RCC 7860 (cell line): ENCODE measurements at regions not wholly inside any gene's neighbourhood (a gene's known extent, or its start where the extent isn't known, plus 50 kb on each side); places are given as distances from the start of the nearest gene placed in this dataset.
"Not testable (repeated sequence)": the region's sequence is repeated elsewhere in the genome, so short reads cannot be mapped to it uniquely, and the experiment has no call there.

Experiments
- DNase-seq: peaks from one replicate; pipeline ENCODE4 v3.0.0-alpha.2; 2015; ENCODE audit warnings: low spot score
- FAIRE-seq: peaks from 2 replicates; lab custom pipeline; 2012; peaks lifted over from hg19 to GRCh38; lab: Jason Lieb, UNC

- DNase-seq (no peak), FAIRE-seq (no peak)
Measured at GRCh38 chr5:100641833-100642232, 106.7 kb downstream of the FAM174A start.

DNA sequence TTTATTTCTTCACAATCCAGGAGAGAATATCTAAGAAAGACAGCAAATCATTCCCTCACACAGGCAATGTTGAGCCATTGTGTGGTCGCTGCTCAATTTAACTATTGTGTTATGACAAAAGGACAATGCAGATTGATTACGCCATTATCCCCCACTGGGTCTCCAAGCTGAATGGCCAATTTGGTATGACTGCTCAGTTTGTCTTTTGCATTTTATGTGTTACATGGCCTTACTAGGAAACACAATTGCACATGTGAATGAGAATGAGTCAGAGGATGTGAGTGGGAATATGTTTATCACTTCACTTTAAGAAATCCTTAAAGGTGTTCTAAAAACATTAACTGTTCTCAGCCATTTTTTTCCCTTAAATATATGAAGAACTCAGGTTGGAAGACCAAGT is 108.3 kb downstream of the FAM174A start:
- FAIRE-seq (no peak), DNase-seq (no peak)

DNA sequence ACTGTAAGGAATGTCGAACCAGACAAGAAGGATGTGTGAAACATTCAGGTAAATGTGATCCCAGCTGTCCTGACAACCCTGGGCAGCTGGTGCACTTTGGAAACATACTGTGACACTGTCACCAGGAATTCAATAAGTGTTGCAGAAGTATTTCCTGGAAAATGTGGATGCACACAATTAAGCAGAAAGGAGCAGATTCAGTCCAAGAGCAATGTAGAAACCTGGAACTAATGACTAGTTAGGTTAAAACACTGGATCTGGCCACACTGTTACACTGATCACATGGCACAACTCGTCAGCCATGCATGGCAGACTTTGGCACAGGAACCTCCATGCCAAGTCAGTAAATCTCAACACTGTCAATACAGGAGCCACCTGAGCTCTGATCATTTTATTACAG is 109.0 kb downstream of the FAM174A start:
- FAIRE-seq (no peak), DNase-seq (no peak)

DNA sequence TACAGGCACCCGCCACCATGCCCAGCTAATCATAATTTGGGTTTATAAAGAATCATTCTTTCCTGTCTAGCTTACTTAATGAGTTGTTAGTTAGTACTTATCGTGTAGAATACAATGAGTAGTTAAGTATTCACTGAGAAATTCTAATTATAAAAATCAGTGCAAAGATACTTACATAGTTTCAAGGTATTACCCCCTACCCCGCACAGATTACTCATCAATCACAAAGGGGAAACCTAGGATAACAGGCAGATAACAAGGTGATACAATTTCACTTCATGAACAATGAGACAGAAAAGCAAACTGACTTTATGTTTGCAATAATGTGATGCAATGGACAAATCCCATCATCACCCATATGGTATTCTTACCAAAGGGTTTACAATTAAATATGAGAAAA is 109.6 kb downstream of the FAM174A start:
- DNase-seq (no peak), FAIRE-seq (no peak)

DNA sequence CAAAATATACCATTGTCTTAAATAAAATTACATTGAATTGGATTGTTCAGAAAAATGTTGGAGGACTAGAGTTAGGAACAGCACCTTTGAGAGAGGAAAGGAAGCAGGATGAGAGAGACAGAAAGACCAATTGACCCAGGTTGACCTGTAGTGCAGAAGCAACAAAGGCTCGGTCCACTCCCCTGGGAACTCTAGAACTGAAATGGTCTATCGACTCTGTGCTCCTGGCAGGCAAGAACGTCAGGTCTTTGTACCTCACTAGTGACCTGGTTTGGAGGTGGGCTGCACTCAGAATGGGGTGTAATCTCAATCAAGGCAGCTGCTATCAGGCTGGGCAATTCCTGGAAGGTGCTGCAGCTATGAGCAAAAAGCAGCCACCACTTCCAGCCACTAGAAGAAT is 110.8 kb downstream of the FAM174A start:
- no peak for FAIRE-seq
- DNase-seq: no peak

DNA sequence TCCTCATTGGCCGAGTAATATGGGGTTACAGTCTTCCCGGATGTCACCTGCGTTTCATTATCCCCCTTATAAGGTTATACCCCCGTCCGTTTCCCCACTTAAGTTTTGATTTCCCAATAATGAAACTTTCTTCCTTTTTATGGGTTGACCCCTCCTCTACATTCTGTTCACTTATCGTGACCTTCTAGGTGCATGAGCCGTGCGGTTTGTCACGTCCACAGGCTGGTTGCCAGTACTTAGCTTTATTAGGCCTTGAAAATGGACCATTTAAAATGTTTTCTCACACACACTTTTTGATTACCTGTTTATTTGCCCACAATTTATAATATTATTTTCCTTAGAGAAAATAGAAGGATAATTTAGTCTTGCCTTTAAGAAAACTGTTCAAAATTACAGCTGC is 111.5 kb downstream of the FAM174A start:
- DNase-seq: no peak
- no peak for FAIRE-seq

DNA sequence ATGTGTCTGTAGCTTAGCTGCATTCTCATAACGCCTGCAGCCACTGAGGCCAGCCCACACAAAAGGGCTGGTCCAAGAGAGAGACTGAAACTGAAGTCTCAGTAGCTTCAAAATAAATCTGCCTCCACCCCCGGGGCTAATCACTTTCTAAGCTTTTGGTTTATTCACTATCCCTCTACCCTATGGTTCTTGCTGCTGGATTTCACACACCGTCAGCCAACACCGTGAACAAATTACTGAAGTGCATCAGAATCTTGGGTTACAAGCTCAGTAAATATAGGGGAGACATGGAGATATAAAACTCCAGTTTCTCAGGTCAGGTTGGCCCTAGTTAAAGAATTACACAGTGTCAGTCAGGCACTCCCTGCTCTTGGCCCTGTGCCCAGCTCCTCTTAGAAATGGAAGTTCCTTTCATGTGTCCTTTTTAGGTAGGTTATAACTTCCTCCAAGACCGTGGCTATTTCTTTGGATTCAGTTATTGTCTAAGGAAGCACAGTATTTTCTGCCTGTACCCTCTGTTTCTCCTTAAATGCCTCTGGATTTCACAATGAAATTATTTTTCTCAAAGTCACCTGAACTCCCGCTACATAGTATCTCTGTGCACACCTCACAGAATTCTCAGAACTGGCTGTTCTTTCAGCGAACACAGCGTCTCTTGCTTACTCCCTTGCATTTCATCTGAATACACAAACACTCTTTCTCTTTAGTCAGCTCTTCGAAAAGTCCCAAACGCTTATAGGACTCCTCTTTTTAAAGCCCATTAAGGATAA is 112.5 kb downstream of the FAM174A start:
- FAIRE-seq: no peak
- peak; percentile 15 for DNase-seq

DNA sequence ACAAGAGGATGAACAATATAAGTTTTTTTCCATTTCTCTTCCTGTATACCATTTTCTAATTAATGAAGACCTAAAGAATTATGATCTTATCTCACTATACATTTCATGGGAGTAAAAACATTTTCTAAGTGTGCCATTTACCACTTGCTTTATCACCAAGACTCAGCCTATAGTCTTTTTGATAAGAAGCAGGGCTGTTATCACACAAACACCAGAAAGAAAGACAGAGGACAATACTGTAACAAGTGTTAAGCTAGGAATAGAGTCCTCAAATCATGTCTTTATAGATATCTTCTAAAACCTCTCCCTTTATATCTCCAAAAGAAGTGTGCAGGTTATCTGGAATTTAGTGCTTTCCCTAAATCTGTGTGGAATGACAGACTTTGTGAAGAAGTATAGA is 119.7 kb downstream of the FAM174A start:
- DNase-seq (no peak), FAIRE-seq (no peak)

- FAIRE-seq, DNase-seq: not testable (repeated sequence)
Measured at GRCh38 chr5:100656771-100657170, 121.6 kb downstream of the FAM174A start.

GRCh38 chr5:100659080-100659795 is 124.1 kb downstream of the FAM174A start:
- DNase-seq: no peak
- no peak for FAIRE-seq

DNA sequence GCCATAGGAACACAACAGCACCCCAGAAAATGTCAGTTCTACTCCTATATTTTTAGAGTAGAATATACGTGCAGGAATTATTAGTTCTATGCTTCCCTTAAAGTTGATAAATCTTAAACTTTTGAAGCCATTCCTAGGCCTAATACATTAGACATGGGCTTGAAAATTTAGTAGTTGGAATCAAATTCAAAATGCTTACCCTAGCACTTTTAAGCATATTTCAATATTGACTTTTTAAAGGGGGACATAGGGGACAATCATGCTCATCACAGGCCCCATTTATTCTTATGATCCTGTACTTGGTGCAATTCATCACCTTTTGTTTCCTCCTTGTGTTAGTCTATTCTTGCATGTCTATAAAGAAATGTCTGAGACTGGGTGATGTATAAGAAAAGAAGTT is 129.0 kb downstream of the FAM174A start:
- no peak for DNase-seq
- FAIRE-seq: no peak

- FAIRE-seq (no peak), DNase-seq (no peak)
Measured at GRCh38 chr5:100667161-100667630, 132.0 kb downstream of the FAM174A start.

DNA sequence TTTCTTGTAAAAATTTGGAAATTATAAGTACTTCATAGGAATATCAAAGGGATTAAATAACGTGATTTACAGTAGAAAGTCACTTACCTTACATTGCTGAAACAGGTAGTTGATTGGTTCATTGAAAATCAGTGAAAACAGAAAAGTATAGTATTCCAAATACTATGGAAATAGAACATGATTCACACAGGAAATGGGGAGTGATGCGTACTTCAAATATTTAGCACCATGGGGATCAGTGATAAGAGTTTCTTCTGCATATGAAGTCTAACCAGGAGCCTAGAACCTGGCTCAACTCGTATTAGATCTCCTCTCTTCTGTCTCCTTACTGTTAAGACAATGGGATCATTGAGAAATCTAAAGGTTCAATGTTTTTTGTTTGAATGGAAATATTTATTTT is 133.3 kb downstream of the FAM174A start:
- FAIRE-seq (no peak), DNase-seq (peak; percentile 15)

- no peak for DNase-seq
Measured at GRCh38 chr5:100676817-100677631, 141.8 kb downstream of the FAM174A start.

DNA sequence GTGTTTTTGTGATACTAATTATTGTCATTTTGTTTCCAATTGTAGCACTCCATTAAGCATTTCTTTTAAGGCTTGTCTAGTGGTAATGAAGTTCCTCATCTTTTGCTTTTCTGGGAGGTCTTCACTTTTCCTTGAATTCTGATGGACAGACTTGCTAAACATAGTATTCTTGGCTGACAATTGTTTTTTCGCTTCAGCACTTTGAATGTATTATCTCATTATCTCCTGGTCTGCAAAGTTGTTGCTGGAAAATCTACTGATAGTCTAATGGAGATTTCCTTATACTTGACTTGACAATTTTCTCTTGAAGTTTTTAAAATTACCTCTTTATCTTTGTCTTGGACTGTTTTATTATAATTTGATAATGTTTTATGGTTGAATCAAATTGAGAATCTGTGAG is 147.5 kb downstream of the FAM174A start:
- DNase-seq: no peak
- FAIRE-seq: no peak

More at GRCh38 chr5:100676817-100677631, 141.8 kb downstream of the FAM174A start:
- FAIRE-seq: no peak

- DNase-seq (no peak), FAIRE-seq (no peak)
Measured at GRCh38 chr5:100683881-100684280, 148.7 kb downstream of the FAM174A start.

DNA sequence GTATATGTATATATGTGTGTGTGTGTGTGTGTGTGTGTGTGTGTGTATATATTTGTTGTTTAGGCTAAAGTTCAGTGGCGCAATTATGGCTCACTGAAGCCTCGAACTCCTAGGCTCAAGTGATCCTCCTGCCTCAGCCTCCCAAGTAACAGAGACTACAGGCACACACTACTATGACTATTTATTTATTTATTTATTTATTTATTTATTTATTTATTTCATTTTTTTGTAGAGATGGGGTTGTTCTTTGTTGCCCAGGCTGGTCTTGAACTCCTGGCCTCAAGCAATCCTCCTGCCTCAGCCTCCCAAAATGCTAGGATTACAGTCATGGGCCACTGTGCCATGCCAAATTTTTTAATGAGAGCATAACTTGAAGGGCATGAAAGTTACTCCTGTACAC is 149.9 kb downstream of the FAM174A start:
- DNase-seq, FAIRE-seq: not testable (repeated sequence)

DNA sequence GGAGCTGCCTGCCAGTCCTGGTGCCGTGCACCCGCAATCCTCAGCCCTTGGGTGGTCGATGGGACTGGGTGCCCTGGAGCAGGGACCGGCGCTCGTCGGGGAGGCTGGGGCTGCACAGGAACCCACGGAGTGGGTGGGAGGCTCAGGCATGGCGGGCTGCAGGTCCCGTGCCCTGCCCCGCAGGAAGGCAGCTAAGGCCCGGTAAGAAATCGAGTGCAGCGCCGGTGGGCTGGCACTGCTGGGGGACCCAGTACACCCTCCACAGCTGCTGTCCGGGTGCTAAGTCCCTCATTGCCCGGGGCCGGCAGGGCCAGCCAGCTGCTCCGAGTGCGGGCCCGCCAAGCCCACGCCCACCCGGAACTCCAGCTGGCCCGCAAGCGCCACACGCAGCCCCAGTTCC is 153.7 kb downstream of the FAM174A start:
- FAIRE-seq, DNase-seq: not testable (repeated sequence)

DNA sequence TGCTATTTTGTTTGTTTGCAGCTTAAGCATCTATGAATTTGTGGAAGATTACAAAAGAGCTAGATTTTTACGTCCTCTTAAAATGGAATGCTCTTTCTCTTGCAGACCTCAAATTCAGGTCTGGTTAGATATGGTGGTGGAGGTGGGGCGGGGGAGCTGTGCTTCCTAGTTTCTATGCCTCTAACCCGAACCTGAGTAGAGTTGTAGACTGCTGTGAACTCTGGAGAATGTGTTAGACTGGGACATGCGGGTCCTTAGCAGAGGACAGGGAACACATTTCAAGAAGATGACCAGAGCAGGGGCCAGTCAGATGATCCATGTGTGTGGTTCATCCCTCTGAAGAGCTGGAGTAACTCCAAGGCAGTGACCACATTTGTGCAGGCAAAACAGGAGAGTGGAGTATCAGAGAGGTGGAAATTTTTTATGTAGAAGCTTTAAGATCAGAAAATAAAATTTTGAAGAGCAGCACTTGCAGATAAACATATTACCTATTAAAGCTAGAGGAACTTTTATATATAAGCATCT is 154.9 kb downstream of the FAM174A start:
- FAIRE-seq (no peak), DNase-seq (no peak)

DNA sequence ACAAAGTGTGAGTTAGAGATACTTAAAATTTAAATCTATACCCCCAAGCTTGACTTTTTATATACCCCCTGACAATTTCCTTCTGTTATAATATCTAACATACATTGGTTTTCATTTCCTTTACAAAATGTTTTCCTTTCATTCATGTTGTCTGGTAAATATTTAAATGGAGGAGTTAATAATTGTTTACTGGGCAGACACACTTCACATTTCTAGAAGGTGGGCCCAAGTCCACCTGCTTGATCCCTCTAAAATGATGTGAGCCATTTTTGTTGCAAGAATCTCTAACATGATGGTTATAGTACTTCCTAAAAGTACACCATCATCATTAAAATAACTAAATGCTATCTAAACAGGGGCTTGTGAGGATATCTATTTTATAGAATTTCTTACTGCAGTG is 155.9 kb downstream of the FAM174A start:
- FAIRE-seq: no peak

GRCh38 chr5:100691548-100691947 is 156.4 kb downstream of the FAM174A start:
- FAIRE-seq (no peak), DNase-seq (peak; percentile 11)

More for the DNA sequence above, 155.9 kb downstream of the FAM174A start:
- DNase-seq: no peak
